WTC11 (cell line): ENCODE measurements at regions not wholly inside any gene's neighbourhood (a gene's known extent, or its start where the extent isn't known, plus 50 kb on each side); places are given as distances from the start of the nearest gene placed in this dataset.
"Not testable (repeated sequence)": the region's sequence is repeated elsewhere in the genome, so short reads cannot be mapped to it uniquely, and the experiment has no call there.

ENCODE experiments used
- CREB1 ChIP-seq: sonication (generic); formaldehyde crosslinking; IDR thresholded peaks from 2 replicates; pipeline ENCODE4 v1.8.0; 2023; ENCODE audit warnings: mild to moderate bottlenecking, missing genetic modification reagents
- JUN ChIP-seq: sonication (generic); formaldehyde crosslinking; IDR thresholded peaks from 2 replicates; pipeline ENCODE4 v1.8.0; 2023; ENCODE audit warnings: mild to moderate bottlenecking, missing genetic modification reagents
- NR3C1 ChIP-seq: sonication (generic); formaldehyde crosslinking; conservative IDR thresholded peaks from 2 replicates; pipeline ENCODE4 v1.8.1; 2023; ENCODE audit warnings: low read depth, mild to moderate bottlenecking, missing genetic modification reagents
- PREB ChIP-seq: sonication (generic); formaldehyde crosslinking; IDR thresholded peaks from 2 replicates; pipeline ENCODE4 v1.8.1; 2022; ENCODE audit warnings: mild to moderate bottlenecking, missing genetic modification reagents, moderate library complexity, borderline replicate concordance
- TP53 ChIP-seq: sonication (generic); formaldehyde crosslinking; IDR thresholded peaks from 2 replicates; pipeline ENCODE4 v1.8.1; 2023; ENCODE audit warnings: mild to moderate bottlenecking, missing genetic modification reagents
- USF1 ChIP-seq: sonication (generic); formaldehyde crosslinking; IDR thresholded peaks from 2 replicates; pipeline ENCODE4 v1.8.0; 2022; ENCODE audit warnings: mild to moderate bottlenecking, missing genetic modification reagents
- ZNF138 ChIP-seq: sonication (generic); formaldehyde crosslinking; conservative IDR thresholded peaks from 2 replicates; pipeline ENCODE4 v1.8.1; 2022; ENCODE audit warnings: mild to moderate bottlenecking, moderate library complexity, missing genetic modification reagents
- TF ChIP-seq, protein P1 (sequence below): fragments of 200-600 bp; IDR thresholded peaks from 2 replicates; pipeline ENCODE4 v1.8.0; 2022; ENCODE audit warnings: antibody characterized with exemption
- TF ChIP-seq, protein P2 (sequence below): sonication (generic); formaldehyde crosslinking; IDR thresholded peaks from 2 replicates; pipeline ENCODE4 v1.8.1; 2022; ENCODE audit warnings: low read depth, mild to moderate bottlenecking, moderate library complexity, missing genetic modification reagents, borderline replicate concordance
- TF ChIP-seq, protein P3 (sequence below): sonication (generic); formaldehyde crosslinking; conservative IDR thresholded peaks from 2 replicates; pipeline ENCODE4 v1.8.1; 2022; ENCODE audit warnings: mild to moderate bottlenecking, missing genetic modification reagents
- TF ChIP-seq, protein P4 (sequence below): sonication (generic); formaldehyde crosslinking; IDR thresholded peaks from 2 replicates; pipeline ENCODE4 v1.8.1; 2023; ENCODE audit warnings: mild to moderate bottlenecking, missing genetic modification reagents, moderate library complexity

DNA sequence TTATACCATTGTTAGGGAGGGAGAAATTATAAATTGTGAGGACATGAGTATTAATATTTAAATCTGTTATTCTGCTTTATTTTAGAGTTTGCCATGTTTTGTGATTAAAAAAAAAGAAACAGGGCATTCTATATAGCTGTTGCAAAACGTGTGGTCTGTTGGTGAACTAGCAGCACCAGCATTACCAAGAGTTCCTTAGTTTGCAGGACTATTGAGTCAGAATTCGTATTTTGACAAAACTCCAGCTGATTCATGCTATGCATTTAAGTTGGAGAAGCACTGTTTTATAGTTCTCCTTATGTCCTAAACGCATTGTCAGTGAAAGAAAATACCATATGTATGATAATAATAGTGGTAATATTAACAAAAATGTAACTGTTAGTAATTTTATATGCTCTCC, 102.6 kb downstream of the XKR3 start:
- TF ChIP-seq, protein P1, sequence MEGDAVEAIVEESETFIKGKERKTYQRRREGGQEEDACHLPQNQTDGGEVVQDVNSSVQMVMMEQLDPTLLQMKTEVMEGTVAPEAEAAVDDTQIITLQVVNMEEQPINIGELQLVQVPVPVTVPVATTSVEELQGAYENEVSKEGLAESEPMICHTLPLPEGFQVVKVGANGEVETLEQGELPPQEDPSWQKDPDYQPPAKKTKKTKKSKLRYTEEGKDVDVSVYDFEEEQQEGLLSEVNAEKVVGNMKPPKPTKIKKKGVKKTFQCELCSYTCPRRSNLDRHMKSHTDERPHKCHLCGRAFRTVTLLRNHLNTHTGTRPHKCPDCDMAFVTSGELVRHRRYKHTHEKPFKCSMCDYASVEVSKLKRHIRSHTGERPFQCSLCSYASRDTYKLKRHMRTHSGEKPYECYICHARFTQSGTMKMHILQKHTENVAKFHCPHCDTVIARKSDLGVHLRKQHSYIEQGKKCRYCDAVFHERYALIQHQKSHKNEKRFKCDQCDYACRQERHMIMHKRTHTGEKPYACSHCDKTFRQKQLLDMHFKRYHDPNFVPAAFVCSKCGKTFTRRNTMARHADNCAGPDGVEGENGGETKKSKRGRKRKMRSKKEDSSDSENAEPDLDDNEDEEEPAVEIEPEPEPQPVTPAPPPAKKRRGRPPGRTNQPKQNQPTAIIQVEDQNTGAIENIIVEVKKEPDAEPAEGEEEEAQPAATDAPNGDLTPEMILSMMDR: not testable (repeated sequence)
- TF ChIP-seq, protein P2, sequence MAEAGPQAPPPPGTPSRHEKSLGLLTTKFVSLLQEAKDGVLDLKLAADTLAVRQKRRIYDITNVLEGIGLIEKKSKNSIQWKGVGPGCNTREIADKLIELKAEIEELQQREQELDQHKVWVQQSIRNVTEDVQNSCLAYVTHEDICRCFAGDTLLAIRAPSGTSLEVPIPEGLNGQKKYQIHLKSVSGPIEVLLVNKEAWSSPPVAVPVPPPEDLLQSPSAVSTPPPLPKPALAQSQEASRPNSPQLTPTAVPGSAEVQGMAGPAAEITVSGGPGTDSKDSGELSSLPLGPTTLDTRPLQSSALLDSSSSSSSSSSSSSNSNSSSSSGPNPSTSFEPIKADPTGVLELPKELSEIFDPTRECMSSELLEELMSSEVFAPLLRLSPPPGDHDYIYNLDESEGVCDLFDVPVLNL (CRISPR knock-in tag): not testable (repeated sequence)
- TF ChIP-seq, protein P3, sequence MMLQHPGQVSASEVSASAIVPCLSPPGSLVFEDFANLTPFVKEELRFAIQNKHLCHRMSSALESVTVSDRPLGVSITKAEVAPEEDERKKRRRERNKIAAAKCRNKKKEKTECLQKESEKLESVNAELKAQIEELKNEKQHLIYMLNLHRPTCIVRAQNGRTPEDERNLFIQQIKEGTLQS: not testable (repeated sequence)
- not testable (repeated sequence) for TF ChIP-seq PREB (CRISPR knock-in tag); NR3C1; TP53 (CRISPR knock-in tag); CREB1 (CRISPR knock-in tag); JUN (CRISPR knock-in tag); USF1; ZNF138 (CRISPR knock-in tag)
- TF ChIP-seq, protein P4, sequence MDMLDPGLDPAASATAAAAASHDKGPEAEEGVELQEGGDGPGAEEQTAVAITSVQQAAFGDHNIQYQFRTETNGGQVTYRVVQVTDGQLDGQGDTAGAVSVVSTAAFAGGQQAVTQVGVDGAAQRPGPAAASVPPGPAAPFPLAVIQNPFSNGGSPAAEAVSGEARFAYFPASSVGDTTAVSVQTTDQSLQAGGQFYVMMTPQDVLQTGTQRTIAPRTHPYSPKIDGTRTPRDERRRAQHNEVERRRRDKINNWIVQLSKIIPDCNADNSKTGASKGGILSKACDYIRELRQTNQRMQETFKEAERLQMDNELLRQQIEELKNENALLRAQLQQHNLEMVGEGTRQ (CRISPR knock-in tag): not testable (repeated sequence)
